ENCODE measurements at regions not wholly inside any gene's neighbourhood (a gene's known extent, or its start where the extent isn't known, plus 50 kb on each side); places are given as distances from the start of the nearest gene placed in this dataset.

GRCh38 chr12:131330106-131330815, 376.6 kb downstream of the ADGRD1 start:
- TF ChIP-seq POLR2A (conservative IDR thresholded peaks at IDR 0.05) (no peak), NFATC3 (IDR thresholded peaks at IDR 0.05) (no peak)
